ENCODE measurements at regions not wholly inside any gene's neighbourhood (a gene's known extent, or its start where the extent isn't known, plus 50 kb on each side); places are given as distances from the start of the nearest gene placed in this dataset.

DNA sequence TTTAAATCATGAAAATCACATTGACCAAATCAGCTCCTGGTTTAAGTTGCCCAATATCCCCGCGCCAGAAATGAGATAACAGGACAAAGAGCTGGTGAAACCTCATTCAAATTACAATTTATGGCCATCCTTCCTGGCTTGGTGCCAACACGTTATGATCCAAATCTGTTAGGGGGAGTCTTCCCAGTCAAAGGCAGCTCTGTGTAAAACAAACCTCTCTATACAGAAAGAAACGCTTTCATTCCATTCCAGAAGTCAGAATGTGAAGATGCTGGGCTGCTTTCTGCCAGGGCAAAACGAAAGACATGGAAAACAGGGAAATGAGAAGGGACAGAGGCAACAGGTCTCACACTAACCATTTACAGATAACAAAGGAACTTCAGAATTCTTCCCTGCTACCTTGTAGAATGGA, 53.5 kb upstream of the TIAM1 start:
- TF ChIP-seq CTCF (IDR thresholded peaks at IDR 0.05; ENCODE audit: extremely low read depth in 1 of 2, insufficient read depth in 1 of 2, low read depth in 1 of 2, low read length in 2 of 2) (no peak), POLR2AphosphoS5 (IDR thresholded peaks at IDR 0.05; ENCODE audit: insufficient read depth, low read depth, low read length) (no peak), POLR2A (IDR thresholded peaks at IDR 0.05; ENCODE audit: low read depth, low read length) (no peak), EZH2 (IDR thresholded peaks at IDR 0.05; ENCODE audit: borderline replicate concordance, low read depth, low read length, severe bottlenecking) (no peak), MYC (IDR thresholded peaks at IDR 0.05; ENCODE audit: low read depth, low read length) (no peak), JUN (IDR thresholded peaks at IDR 0.05; ENCODE audit: borderline replicate concordance, insufficient read depth, insufficient read length, low read depth) (no peak), FOS (IDR thresholded peaks at IDR 0.05; ENCODE audit: borderline replicate concordance, insufficient read depth, low read length) (no peak)
- TF ChIP-seq, protein P1, sequence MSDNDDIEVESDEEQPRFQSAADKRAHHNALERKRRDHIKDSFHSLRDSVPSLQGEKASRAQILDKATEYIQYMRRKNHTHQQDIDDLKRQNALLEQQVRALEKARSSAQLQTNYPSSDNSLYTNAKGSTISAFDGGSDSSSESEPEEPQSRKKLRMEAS (IDR thresholded peaks at IDR 0.05; ENCODE audit: insufficient read depth, insufficient read length), result no peak
